ENCODE measurements at regions not wholly inside any gene's neighbourhood (a gene's known extent, or its start where the extent isn't known, plus 50 kb on each side); places are given as distances from the start of the nearest gene placed in this dataset.

DNA sequence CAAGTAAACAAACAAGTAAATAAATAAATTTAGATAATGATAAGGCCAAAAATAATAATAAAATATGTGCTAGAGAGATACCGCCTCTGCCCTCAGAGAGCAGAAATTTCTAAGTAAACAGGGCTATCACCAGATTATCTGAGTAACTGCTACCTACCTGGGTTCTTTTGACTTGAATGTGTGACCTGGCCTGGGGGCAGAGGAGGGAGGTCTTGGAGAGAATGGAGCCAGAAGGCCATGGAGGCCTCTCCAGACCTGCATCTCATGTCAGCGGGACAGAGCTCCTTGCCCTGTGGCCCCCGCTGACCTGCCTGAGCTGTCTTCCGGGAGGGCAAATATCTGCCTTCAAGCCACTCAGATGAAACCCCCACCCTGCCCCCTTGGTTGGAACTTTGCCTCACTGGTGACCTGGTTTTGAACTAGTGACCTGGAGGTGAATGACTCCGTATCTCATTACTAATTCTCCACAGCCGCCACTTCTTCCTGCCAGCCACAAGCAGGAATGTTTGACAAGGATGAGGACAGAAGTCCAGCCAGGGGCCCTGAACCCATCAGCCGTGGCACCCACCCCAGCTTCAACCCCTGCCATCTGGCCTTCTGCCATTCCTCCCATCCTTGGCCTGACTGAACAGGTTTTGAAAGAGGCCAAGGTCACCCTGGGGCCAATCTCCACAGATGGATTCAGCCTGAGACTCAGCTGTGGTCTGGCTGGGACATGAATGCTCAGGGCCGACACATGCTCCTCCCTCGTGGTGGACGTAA, 86.8 kb upstream of the PARP11 start (continued):
- TF ChIP-seq CUX1 (IDR thresholded peaks at IDR 0.05; ENCODE audit: insufficient replicate concordance, low read depth, low read length): no peak
- no peak for TF ChIP-seq SMARCA5 (IDR thresholded peaks at IDR 0.05)
- TF ChIP-seq SUPT20H (IDR thresholded peaks at IDR 0.05; ENCODE audit: borderline replicate concordance, control insufficient read depth, low read depth, low read length): no peak
- TF ChIP-seq CHD1 (IDR thresholded peaks at IDR 0.05; ENCODE audit: low read depth, low read length): no peak
- TF ChIP-seq TAF1 (IDR thresholded peaks at IDR 0.05; ENCODE audit: borderline replicate concordance, low read depth, low read length): no peak
- TF ChIP-seq RBBP5 (conservative IDR thresholded peaks at IDR 0.05): no peak
- no peak for TF ChIP-seq SPI1 (IDR thresholded peaks at IDR 0.05; ENCODE audit: borderline replicate concordance, insufficient read depth, low read depth, low read length)
- TF ChIP-seq RFX5 (IDR thresholded peaks at IDR 0.05; ENCODE audit: low read depth, low read length): no peak
